Muscle of leg (tissue), 3 donors: ENCODE measurements at regions not wholly inside any gene's neighbourhood (a gene's known extent, or its start where the extent isn't known, plus 50 kb on each side); places are given as distances from the start of the nearest gene placed in this dataset.

Experiments used
- DNase-seq: peaks from one replicate; pipeline ENCODE4 v3.0.0; 2013
- H3K27ac ChIP-seq: one replicate; pipeline ENCODE4 v1.5.1; 2013; ENCODE audit warnings: mild to moderate bottlenecking, low read length, control low read depth
- H3K27me3 ChIP-seq: one replicate; pipeline ENCODE4 v1.6.1; 2013; ENCODE audit warnings: low read length; ENCODE audit not compliant: control insufficient read depth, insufficient read depth
- H3K36me3 ChIP-seq: one replicate; pipeline ENCODE4 v1.6.1; 2013; ENCODE audit warnings: low read length; ENCODE audit not compliant: control insufficient read depth, insufficient read depth
- H3K4me1 ChIP-seq: one replicate; pipeline ENCODE4 v1.6.1; 2013; ENCODE audit warnings: low read length; ENCODE audit not compliant: control insufficient read depth, insufficient read depth
- H3K4me3 ChIP-seq: one replicate; pipeline ENCODE4 v1.5.1; 2013; ENCODE audit warnings: low read length, control low read depth
- H3K9me3 ChIP-seq: replicated peaks from 2 replicates; pipeline ENCODE4 v1.6.1; 2013; ENCODE audit warnings: low read depth, low read length; ENCODE audit not compliant: control insufficient read depth
- WGBS: methylation state at CpG from one replicate; pipeline ENCODE4 v1.1.5; 2013; ENCODE audit warnings: missing lambda C conversion rate; ENCODE audit not compliant: insufficient coverage; 5-methylcytosine and 5-hydroxymethylcytosine counted together

- H3K4me1 ChIP-seq = peaks cover 10% of the 10 kb centered on the region
- no peak for DNase-seq
- H3K9me3 ChIP-seq = no peaks in the 10 kb centered on the region
- H3K27ac ChIP-seq = no peak overlapping the region
- no peaks in the 10 kb centered on the region for H3K27me3 ChIP-seq
- H3K36me3 ChIP-seq = no peaks in the 10 kb centered on the region
- H3K4me3 ChIP-seq = no peak overlapping the region
- 94% methylated on average over 4 of the region's 4 CpGs for WGBS
These were observed 214.1 kb upstream of the DAPK1 start for GRCh38 chr9:87283585-87283984.

- no peak overlapping the region for H3K4me3 ChIP-seq
These were observed 212.3 kb upstream of the DAPK1 start for GRCh38 chr9:87285183-87285850.

GRCh38 chr9:87286506-87286905, 211.2 kb upstream of the DAPK1 start:
- Histone ChIP-seq H3K4me1 (peaks cover 9% of the 10 kb centered on the region), H3K36me3 (no peaks in the 10 kb centered on the region), H3K4me3 (no peak overlapping the region)

More at GRCh38 chr9:87285183-87285850, 212.3 kb upstream of the DAPK1 start:
- Histone ChIP-seq H3K27ac (no peak overlapping the region), H3K9me3 (no peaks in the 10 kb centered on the region), H3K36me3 (no peaks in the 10 kb centered on the region), H3K4me1 (peaks cover 9% of the 10 kb centered on the region), H3K27me3 (no peaks in the 10 kb centered on the region)
- WGBS = no CpG with 5 or more reads among the region's 4 CpGs
- DNase-seq = peak; percentile 49

GRCh38 chr9:87290241-87291052, 207.2 kb upstream of the DAPK1 start:
- Histone ChIP-seq H3K27me3 (no peaks in the 10 kb centered on the region), H3K4me1 (peaks cover 4% of the 10 kb centered on the region), H3K27ac (no peak overlapping the region), H3K9me3 (no peaks in the 10 kb centered on the region), H3K4me3 (no peak overlapping the region), H3K36me3 (no peaks in the 10 kb centered on the region)
- DNase-seq = no peak
- WGBS = no CpG with 5 or more reads among the region's 4 CpGs

More at GRCh38 chr9:87286506-87286905, 211.2 kb upstream of the DAPK1 start:
- no peaks in the 10 kb centered on the region for H3K9me3 ChIP-seq
- H3K27me3 ChIP-seq = no peaks in the 10 kb centered on the region
- H3K27ac ChIP-seq = no peak overlapping the region
- no peak for DNase-seq

GRCh38 chr9:87292449-87293191, 205.0 kb upstream of the DAPK1 start:
- no peak for DNase-seq
- Histone ChIP-seq H3K27me3 (no peaks in the 10 kb centered on the region), H3K27ac (no peak overlapping the region), H3K4me3 (no peak overlapping the region), H3K36me3 (no peaks in the 10 kb centered on the region), H3K9me3 (no peaks in the 10 kb centered on the region), H3K4me1 (peaks cover 2% of the 10 kb centered on the region)
- WGBS = no CpG with 5 or more reads among the region's 2 CpGs

GRCh38 chr9:87294126-87294525, 203.5 kb upstream of the DAPK1 start:
- DNase-seq = peak; percentile 94
- H3K36me3 ChIP-seq = no peaks in the 10 kb centered on the region
- no peaks in the 10 kb centered on the region for H3K9me3 ChIP-seq
- peaks cover 2% of the 10 kb centered on the region for H3K4me1 ChIP-seq
- no peaks in the 10 kb centered on the region for H3K27me3 ChIP-seq
- H3K27ac ChIP-seq = no peak overlapping the region
- no peak overlapping the region for H3K4me3 ChIP-seq
- no CpG with 5 or more reads among the region's 2 CpGs for WGBS

- Histone ChIP-seq H3K9me3 (no peaks in the 10 kb centered on the region), H3K27me3 (no peaks in the 10 kb centered on the region), H3K27ac (peak overlapping the region; percentile 22), H3K36me3 (no peaks in the 10 kb centered on the region), H3K4me3 (no peak overlapping the region), H3K4me1 (peaks cover 6% of the 10 kb centered on the region)
- no CpG with 5 or more reads among the region's 2 CpGs for WGBS
- peak; percentile 82 for DNase-seq
These were observed 196.8 kb upstream of the DAPK1 start for GRCh38 chr9:87300915-87301314.

- H3K4me1 ChIP-seq = peaks cover 6% of the 10 kb centered on the region
- H3K27ac ChIP-seq = peak overlapping the region; percentile 58
- no peaks in the 10 kb centered on the region for H3K27me3 ChIP-seq
- no peaks in the 10 kb centered on the region for H3K36me3 ChIP-seq
- H3K9me3 ChIP-seq = no peaks in the 10 kb centered on the region
- peak; percentile 87 for DNase-seq
- H3K4me3 ChIP-seq = no peak overlapping the region
These were observed 196.3 kb upstream of the DAPK1 start for GRCh38 chr9:87301371-87301770.

GRCh38 chr9:87305151-87305550, 192.5 kb upstream of the DAPK1 start:
- Histone ChIP-seq H3K27ac (peak overlapping the region; percentile 53), H3K9me3 (no peaks in the 10 kb centered on the region), H3K4me3 (no peak overlapping the region), H3K4me1 (peaks cover 13% of the 10 kb centered on the region), H3K27me3 (no peaks in the 10 kb centered on the region), H3K36me3 (no peaks in the 10 kb centered on the region)
- 34% methylated on average over 6 of the region's 7 CpGs for WGBS
- no peak for DNase-seq

GRCh38 chr9:87306006-87306405, 191.7 kb upstream of the DAPK1 start:
- no peak overlapping the region for H3K4me3 ChIP-seq
- no peaks in the 10 kb centered on the region for H3K36me3 ChIP-seq
- H3K27ac ChIP-seq = peak overlapping the region; percentile 53
- no peaks in the 10 kb centered on the region for H3K9me3 ChIP-seq
- H3K4me1 ChIP-seq = peaks cover 13% of the 10 kb centered on the region
- no peaks in the 10 kb centered on the region for H3K27me3 ChIP-seq
- DNase-seq = peak; percentile 83
- no CpG with 5 or more reads among the region's 3 CpGs for WGBS
